Lung (tissue), 11 donors: ENCODE measurements at regions not wholly inside any gene's neighbourhood (a gene's known extent, or its start where the extent isn't known, plus 50 kb on each side); places are given as distances from the start of the nearest gene placed in this dataset.

Source experiments
- ATAC-seq: fragments of 200-7000 bp; cut with Tn5 transposase; one replicate; pipeline ENCODE4 v1.9.1; 2020; ENCODE audit warnings: moderate number of reproducible peaks; ENCODE audit not compliant: insufficient read depth, low FRiP score
- DNase-seq, 3 donors: peaks; one replicate each; pipeline ENCODE4 v3.0.0-alpha.2; 2013 to 2017
- H3K27ac ChIP-seq, 2 donors: one replicate each; pipeline ENCODE4 v1.5.1; 2013; ENCODE audit warnings: mild to moderate bottlenecking in 2 of 2, moderate library complexity in 2 of 2, control low read depth in 1 of 2, inconsistent platforms in 1 of 2, low read depth in 1 of 2, low read length in 1 of 2
- H3K27me3 ChIP-seq, 3 donors: one replicate each; pipeline ENCODE4 v1.5.1; 2013; ENCODE audit warnings: low read length in 2 of 3; ENCODE audit not compliant: control insufficient read depth in 3 of 3, insufficient read depth in 3 of 3
- H3K36me3 ChIP-seq, 4 donors: one replicate each; pipeline ENCODE4 v1.5.1; 2013; ENCODE audit warnings: low read length in 4 of 4, mild to moderate bottlenecking in 1 of 4, moderate library complexity in 1 of 4; ENCODE audit not compliant: control insufficient read depth in 4 of 4, insufficient read depth in 4 of 4
- H3K4me1 ChIP-seq, 5 donors: one replicate each; pipeline ENCODE4 v1.5.1; 2013; ENCODE audit warnings: low read length in 5 of 5, mild to moderate bottlenecking in 2 of 5, moderate library complexity in 1 of 5; ENCODE audit not compliant: control insufficient read depth in 5 of 5, insufficient read depth in 5 of 5
- H3K4me3 ChIP-seq: one replicate; pipeline ENCODE4 v1.5.1; 2013; ENCODE audit warnings: mild to moderate bottlenecking, control low read depth, moderate library complexity
- H3K9ac ChIP-seq, 2 donors: one replicate each; pipeline ENCODE4 v1.5.1; 2013; ENCODE audit warnings: low read length in 2 of 2, control low read depth in 1 of 2; ENCODE audit not compliant: insufficient read depth in 1 of 2
- H3K9me3 ChIP-seq, 4 donors: one replicate each; pipeline ENCODE4 v1.5.1; 2013; ENCODE audit warnings: low read length in 3 of 4, mild to moderate bottlenecking in 1 of 4, moderate library complexity in 1 of 4; ENCODE audit not compliant: control insufficient read depth in 4 of 4, insufficient read depth in 3 of 4
- WGBS, 2 donors: extraction: QIAGEN DNeasy Blood & Tissue Kit; methylation state at CpG; one replicate each; pipeline ENCODE4 v1.1.7; 2013; 5-methylcytosine and 5-hydroxymethylcytosine counted together
- TF ChIP-seq, protein P1 (sequence below): IDR thresholded peaks from 2 replicates; pipeline ENCODE4 v1.5.1; 2012; ENCODE audit warnings: mild to moderate bottlenecking; ENCODE audit errors: control extremely low read depth, extremely low read depth
- donor health status: control.
- donor health status: control.
- donor health status: Bipolar disorder and iron deficiency.
- donor health status: healthy.
- donor health status: DM: yes; HTN: yes; CAD: no.

DNA sequence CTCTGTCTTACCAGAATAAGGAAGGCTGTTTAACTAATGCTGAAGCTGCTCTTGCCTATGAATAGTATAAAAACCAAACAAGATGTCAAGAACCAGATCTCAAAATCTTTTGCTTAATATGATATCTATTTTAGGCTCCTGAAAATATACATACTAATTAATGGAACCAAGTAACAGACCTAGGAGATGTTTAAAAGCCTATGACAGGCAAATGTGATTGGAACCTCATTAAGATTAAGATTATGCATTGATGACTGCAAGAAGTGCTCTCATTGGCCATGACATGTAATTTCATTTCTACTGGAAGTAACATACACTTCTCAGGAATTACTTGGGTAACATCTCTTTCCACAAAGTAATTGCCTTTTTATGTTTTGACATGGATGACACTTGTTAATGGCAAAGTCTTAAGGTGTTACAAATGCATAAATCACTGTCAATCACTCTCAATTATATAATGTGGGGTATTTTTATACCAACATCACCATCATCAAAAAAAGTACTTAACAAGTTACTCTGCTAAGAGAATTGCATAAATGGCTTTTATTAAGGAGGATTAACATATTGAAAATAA, 326.9 kb upstream of the MIR17HG start:
- H3K9ac ChIP-seq, result no peak overlapping the region
- no peaks in the 10 kb centered on the region for H3K27me3 ChIP-seq
- H3K4me1 ChIP-seq, result no peaks in the 10 kb centered on the region
- DNase-seq (peak in 2 of 3 donors; percentile 6 to 35), ATAC-seq (no peak)
- TF ChIP-seq, protein P1, sequence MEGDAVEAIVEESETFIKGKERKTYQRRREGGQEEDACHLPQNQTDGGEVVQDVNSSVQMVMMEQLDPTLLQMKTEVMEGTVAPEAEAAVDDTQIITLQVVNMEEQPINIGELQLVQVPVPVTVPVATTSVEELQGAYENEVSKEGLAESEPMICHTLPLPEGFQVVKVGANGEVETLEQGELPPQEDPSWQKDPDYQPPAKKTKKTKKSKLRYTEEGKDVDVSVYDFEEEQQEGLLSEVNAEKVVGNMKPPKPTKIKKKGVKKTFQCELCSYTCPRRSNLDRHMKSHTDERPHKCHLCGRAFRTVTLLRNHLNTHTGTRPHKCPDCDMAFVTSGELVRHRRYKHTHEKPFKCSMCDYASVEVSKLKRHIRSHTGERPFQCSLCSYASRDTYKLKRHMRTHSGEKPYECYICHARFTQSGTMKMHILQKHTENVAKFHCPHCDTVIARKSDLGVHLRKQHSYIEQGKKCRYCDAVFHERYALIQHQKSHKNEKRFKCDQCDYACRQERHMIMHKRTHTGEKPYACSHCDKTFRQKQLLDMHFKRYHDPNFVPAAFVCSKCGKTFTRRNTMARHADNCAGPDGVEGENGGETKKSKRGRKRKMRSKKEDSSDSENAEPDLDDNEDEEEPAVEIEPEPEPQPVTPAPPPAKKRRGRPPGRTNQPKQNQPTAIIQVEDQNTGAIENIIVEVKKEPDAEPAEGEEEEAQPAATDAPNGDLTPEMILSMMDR, result no peak
- H3K9me3 ChIP-seq, result no peaks in the 10 kb centered on the region
- no peak overlapping the region for H3K27ac ChIP-seq
- H3K36me3 ChIP-seq, result no peaks in the 10 kb centered on the region
- H3K4me3 ChIP-seq, result no peak overlapping the region

DNA sequence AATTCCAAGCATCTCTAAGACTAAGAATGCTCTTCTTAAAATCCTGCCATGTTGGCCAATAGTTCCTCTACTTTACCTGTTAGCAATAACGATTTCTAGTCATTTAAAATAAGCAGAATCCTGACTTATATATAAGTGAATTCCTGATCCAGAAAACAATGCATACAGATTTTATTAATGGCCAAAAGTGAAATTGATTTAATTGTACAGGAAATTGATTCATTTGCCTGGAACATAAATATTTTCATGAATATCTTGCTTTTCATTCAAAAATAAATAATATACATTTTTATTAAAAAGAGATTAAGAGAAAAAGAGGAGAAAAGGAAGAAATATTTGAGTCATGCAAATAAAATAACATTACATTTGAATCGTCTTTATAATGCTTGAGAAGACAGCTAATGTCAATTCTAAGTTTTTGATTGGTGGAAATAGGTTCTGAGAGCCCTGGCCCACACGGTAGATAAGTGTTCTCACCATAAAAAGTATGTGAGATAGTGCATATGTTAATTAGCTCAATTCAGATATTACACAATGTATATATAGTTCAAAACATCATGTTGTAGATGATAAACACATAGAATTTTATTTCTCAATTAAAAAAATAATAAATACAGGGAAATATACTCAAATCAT, 323.2 kb upstream of the MIR17HG start:
- 80% methylated on average over 3 of the region's 3 CpGs for WGBS, 2 donors
- H3K9me3 ChIP-seq, result no peaks in the 10 kb centered on the region
- no peak for ATAC-seq
- no peaks in the 10 kb centered on the region for H3K36me3 ChIP-seq
- H3K27ac ChIP-seq, result no peak overlapping the region
- no peaks in the 10 kb centered on the region for H3K4me1 ChIP-seq
- H3K9ac ChIP-seq, result no peak overlapping the region
- no peak overlapping the region for H3K4me3 ChIP-seq
- TF ChIP-seq, protein P1, result no peak
- DNase-seq, result no peak
- no peaks in the 10 kb centered on the region for H3K27me3 ChIP-seq

DNA sequence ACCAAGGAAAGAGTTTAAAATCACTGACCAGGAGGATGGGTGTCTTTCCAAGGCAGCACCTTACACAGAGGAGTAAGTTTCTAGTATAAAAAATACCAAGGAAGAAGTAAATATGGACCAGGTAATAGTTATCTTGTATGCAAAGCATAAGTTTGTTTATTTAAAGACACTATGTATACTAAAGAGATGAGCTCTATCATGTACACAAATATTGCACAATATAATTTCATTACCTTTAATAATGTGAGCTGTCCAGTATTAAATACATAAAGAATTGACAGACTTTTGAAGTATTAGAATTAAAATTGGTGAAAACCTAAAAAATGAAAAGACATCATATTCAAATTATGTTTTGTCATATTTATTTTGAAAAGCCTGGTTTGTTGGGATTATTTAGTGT, 322.0 kb upstream of the MIR17HG start:
- Histone ChIP-seq H3K36me3 (no peaks in the 10 kb centered on the region), H3K27me3 (no peaks in the 10 kb centered on the region), H3K9me3 (no peaks in the 10 kb centered on the region), H3K9ac (no peak overlapping the region), H3K4me3 (no peak overlapping the region), H3K4me1 (no peaks in the 10 kb centered on the region), H3K27ac (no peak overlapping the region)
- DNase-seq (no peak), ATAC-seq (no peak)
- TF ChIP-seq, protein P1, result no peak

DNA sequence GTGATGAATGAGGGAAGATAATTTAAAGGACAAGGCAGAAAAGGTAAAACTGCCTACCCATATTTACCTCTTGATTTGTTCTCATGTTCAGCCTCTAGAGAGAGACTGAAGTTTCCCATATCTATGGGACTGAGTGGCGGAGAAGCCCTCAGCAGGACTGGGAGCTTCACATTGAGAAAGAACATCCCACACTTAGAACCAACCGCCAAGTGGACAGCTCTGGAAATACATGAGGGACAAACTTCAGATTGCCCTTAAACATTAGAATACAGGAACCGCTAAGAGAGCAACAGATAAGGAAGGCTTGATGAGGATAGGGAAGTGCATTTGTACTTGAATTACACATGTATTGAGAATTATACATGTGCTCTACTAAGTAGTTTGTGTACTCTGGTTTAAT, 316.0 kb upstream of the MIR17HG start:
- Histone ChIP-seq H3K27ac (no peak overlapping the region), H3K9me3 (no peaks in the 10 kb centered on the region), H3K4me1 (no peaks in the 10 kb centered on the region), H3K9ac (no peak overlapping the region), H3K4me3 (no peak overlapping the region), H3K36me3 (no peaks in the 10 kb centered on the region), H3K27me3 (no peaks in the 10 kb centered on the region)
- 93 to 94% methylated on average over 3 of the region's 3 CpGs for WGBS, 2 donors
- ATAC-seq (no peak), DNase-seq (no peak)
- TF ChIP-seq, protein P1, result no peak
